SK-N-SH treated with all-trans-retinoic acid at 6 μM for 48 hours (cell line): ENCODE measurements at regions not wholly inside any gene's neighbourhood (a gene's known extent, or its start where the extent isn't known, plus 50 kb on each side); places are given as distances from the start of the nearest gene placed in this dataset.

Experiments
- ATAC-seq: fragments of 200-7000 bp; cut with Tn5 transposase; 3 replicates; pipeline ENCODE4 v1.9.1; 2020; ENCODE audit warnings: mild to moderate bottlenecking, moderate library complexity
- CSRNP3 ChIP-seq: fragments of 250-450 bp; sonication (Bioruptor Pico); IDR thresholded peaks from 2 replicates; pipeline ENCODE4 v1.5.1; 2021; ENCODE audit warnings: mild to moderate bottlenecking, moderate library complexity
- ESRRG ChIP-seq: fragments of 250-450 bp; sonication (Bioruptor Pico); IDR thresholded peaks from 2 replicates; pipeline ENCODE4 v1.6.1; 2021; ENCODE audit warnings: mild to moderate bottlenecking
- GLIS3 ChIP-seq: fragments of 250-450 bp; sonication (Bioruptor Pico); IDR thresholded peaks from 2 replicates; pipeline ENCODE4 v1.5.0; 2020; ENCODE audit warnings: mild to moderate bottlenecking, moderate library complexity
- OSR1 ChIP-seq: fragments of 250-450 bp; sonication (Bioruptor Pico); IDR thresholded peaks from 2 replicates; pipeline ENCODE4 v1.8.0; 2022; ENCODE audit warnings: moderate library complexity, mild to moderate bottlenecking, inconsistent platforms
- POU6F1 ChIP-seq: fragments of 250-450 bp; sonication (Bioruptor Pico); IDR thresholded peaks from 2 replicates; pipeline ENCODE4 v1.8.0; 2021; ENCODE audit warnings: low read depth, mild to moderate bottlenecking, moderate library complexity, borderline replicate concordance
- PPARA ChIP-seq: fragments of 250-450 bp; sonication (Bioruptor Pico); IDR thresholded peaks from 2 replicates; pipeline ENCODE4 v1.5.0; 2020; ENCODE audit warnings: mild to moderate bottlenecking, borderline replicate concordance
- RARB ChIP-seq: fragments of 250-450 bp; sonication (Bioruptor Pico); IDR thresholded peaks from 2 replicates; pipeline ENCODE4 v1.8.0; 2021; ENCODE audit warnings: mild to moderate bottlenecking, moderate library complexity
- SNAI2 ChIP-seq: fragments of 250-450 bp; sonication (Bioruptor Pico); IDR thresholded peaks from 2 replicates; pipeline ENCODE4 v1.5.0; 2020; ENCODE audit warnings: mild to moderate bottlenecking, moderate library complexity
- TOX ChIP-seq: fragments of 250-450 bp; sonication (Bioruptor Pico); IDR thresholded peaks from 2 replicates; pipeline ENCODE4 v1.8.0; 2021; ENCODE audit warnings: mild to moderate bottlenecking, moderate library complexity, borderline replicate concordance
- TSHZ2 ChIP-seq: fragments of 250-450 bp; sonication (Bioruptor Pico); IDR thresholded peaks from 2 replicates; pipeline ENCODE4 v1.5.0; 2020; ENCODE audit warnings: mild to moderate bottlenecking, moderate library complexity
- ZFP30 ChIP-seq: fragments of 450-650 bp; formaldehyde crosslinking; IDR thresholded peaks from 2 replicates; pipeline ENCODE4 v1.5.0; 2022; ENCODE audit warnings: mild to moderate bottlenecking, moderate library complexity
- ZNF565 ChIP-seq: fragments of 450-650 bp; formaldehyde crosslinking; conservative IDR thresholded peaks from 2 replicates; pipeline ENCODE4 v1.5.0; 2020; ENCODE audit warnings: low read depth, mild to moderate bottlenecking, moderate library complexity
- ZNF70 ChIP-seq: fragments of 450-650 bp; formaldehyde crosslinking; IDR thresholded peaks from 2 replicates; pipeline ENCODE4 v1.5.0; 2020; ENCODE audit warnings: mild to moderate bottlenecking, moderate library complexity
- ZNF8 ChIP-seq: fragments of 450-650 bp; formaldehyde crosslinking; IDR thresholded peaks from 2 replicates; pipeline ENCODE4 v1.5.0; 2020; ENCODE audit warnings: mild to moderate bottlenecking, moderate library complexity

- ATAC-seq = no peak
- no peak for TF ChIP-seq ZFP30 (CRISPR knock-in tag)
- no peak for TF ChIP-seq TSHZ2 (CRISPR knock-in tag)
- TF ChIP-seq ESRRG (CRISPR knock-in tag) = no peak
- TF ChIP-seq CSRNP3 (CRISPR knock-in tag) = no peak
- TF ChIP-seq ZNF8 (CRISPR knock-in tag) = no peak
- no peak for TF ChIP-seq TOX
- TF ChIP-seq GLIS3 = no peak
- no peak for TF ChIP-seq POU6F1
- no peak for TF ChIP-seq ZNF70 (CRISPR knock-in tag)
- no peak for TF ChIP-seq RARB (CRISPR knock-in tag)
- no peak for TF ChIP-seq ZNF565 (CRISPR knock-in tag)
- no peak for TF ChIP-seq OSR1 (CRISPR knock-in tag)
- no peak for TF ChIP-seq SNAI2 (CRISPR knock-in tag)
- no peak for TF ChIP-seq PPARA (CRISPR knock-in tag)
Measured at GRCh38 chr16:17520561-17520960, 49.8 kb upstream of the XYLT1 start.
